ENCODE measurements at regions not wholly inside any gene's neighbourhood (a gene's known extent, or its start where the extent isn't known, plus 50 kb on each side); places are given as distances from the start of the nearest gene placed in this dataset.

GRCh38 chr7:142349670-142350405 is 92.0 kb upstream of the PRSS58 start:
- TF ChIP-seq POLR2A (IDR thresholded peaks at IDR 0.05) (no peak), CTCF (IDR thresholded peaks at IDR 0.05) (no peak)
